Parathyroid adenoma (tissue), 2 donors: ENCODE measurements at regions not wholly inside any gene's neighbourhood (a gene's known extent, or its start where the extent isn't known, plus 50 kb on each side); places are given as distances from the start of the nearest gene placed in this dataset.

ENCODE experiments used
- H2AFZ ChIP-seq: fragments of 300-600 bp; sonication (generic); one replicate; pipeline ENCODE4 v1.7.0; 2017; ENCODE audit warnings: antibody characterized with exemption, mild to moderate bottlenecking
- H3K27ac ChIP-seq: fragments of 300-600 bp; sonication (generic); one replicate; pipeline ENCODE4 v1.7.0; 2017
- H3K27me3 ChIP-seq: fragments of 300-600 bp; sonication (generic); one replicate; pipeline ENCODE4 v1.7.0; 2017; ENCODE audit warnings: low read length; ENCODE audit not compliant: control insufficient read depth, insufficient read depth
- H3K36me3 ChIP-seq: fragments of 300-600 bp; sonication (generic); one replicate; pipeline ENCODE4 v1.7.0; 2017; ENCODE audit warnings: low read length; ENCODE audit not compliant: control insufficient read depth, insufficient read depth
- H3K4me1 ChIP-seq: fragments of 300-600 bp; sonication (generic); one replicate; pipeline ENCODE4 v1.7.0; 2017; ENCODE audit warnings: control low read depth
- H3K4me2 ChIP-seq: fragments of 300-600 bp; sonication (generic); one replicate; pipeline ENCODE4 v1.7.0; 2017; ENCODE audit warnings: low read length
- H3K4me3 ChIP-seq: fragments of 300-600 bp; sonication (generic); one replicate; pipeline ENCODE4 v1.7.0; 2017; ENCODE audit warnings: low read depth, low read length
- H3K79me2 ChIP-seq: fragments of 300-600 bp; sonication (generic); one replicate; pipeline ENCODE4 v1.7.0; 2017; ENCODE audit warnings: control low read depth
- H3K9ac ChIP-seq: fragments of 300-600 bp; sonication (generic); one replicate; pipeline ENCODE4 v1.7.0; 2017; ENCODE audit warnings: mild to moderate bottlenecking
- H3K9me3 ChIP-seq: fragments of 300-600 bp; sonication (generic); one replicate; pipeline ENCODE4 v1.7.0; 2017; ENCODE audit warnings: low read length; ENCODE audit not compliant: control insufficient read depth
- CTCF ChIP-seq: fragments of 300-600 bp; sonication (generic); IDR thresholded peaks from one replicate; pipeline ENCODE4 v1.7.0; 2017; ENCODE audit warnings: antibody characterized with exemption, mild to moderate bottlenecking
- donor health status: primary hyperparathyroidism.

GRCh38 chr2:120552800-120553481 is 182.7 kb upstream of the GLI2 start:
- Histone ChIP-seq H2AFZ (peak overlapping the region; percentile 10), H3K4me2 (peak overlapping the region; percentile 20), H3K27ac (peak overlapping the region; percentile 36), H3K4me3 (no peak overlapping the region), H3K79me2 (no peaks in the 10 kb centered on the region), H3K9me3 (no peaks in the 10 kb centered on the region), H3K9ac (no peak overlapping the region), H3K36me3 (no peaks in the 10 kb centered on the region), H3K27me3 (no peaks in the 10 kb centered on the region), H3K4me1 (peaks cover 8% of the 10 kb centered on the region)
- peak; percentile 82 for TF ChIP-seq CTCF

- Histone ChIP-seq H3K36me3 (no peaks in the 10 kb centered on the region), H3K9ac (no peak overlapping the region), H3K4me2 (no peak overlapping the region), H3K27ac (no peak overlapping the region), H3K9me3 (no peaks in the 10 kb centered on the region), H3K4me1 (peaks cover 8% of the 10 kb centered on the region), H3K79me2 (no peaks in the 10 kb centered on the region), H2AFZ (no peak overlapping the region), H3K27me3 (no peaks in the 10 kb centered on the region), H3K4me3 (no peak overlapping the region)
- TF ChIP-seq CTCF = no peak
Observed at GRCh38 chr2:120554625-120555032, 181.0 kb upstream of the GLI2 start.

GRCh38 chr2:120555092-120555491 is 180.6 kb upstream of the GLI2 start:
- no peak overlapping the region for H3K4me3 ChIP-seq
- no peak overlapping the region for H3K9ac ChIP-seq
- H2AFZ ChIP-seq = no peak overlapping the region
- no peak for TF ChIP-seq CTCF
- H3K27me3 ChIP-seq = no peaks in the 10 kb centered on the region
- H3K27ac ChIP-seq = no peak overlapping the region
- H3K4me1 ChIP-seq = peaks cover 8% of the 10 kb centered on the region
- no peaks in the 10 kb centered on the region for H3K79me2 ChIP-seq
- no peaks in the 10 kb centered on the region for H3K9me3 ChIP-seq
- H3K4me2 ChIP-seq = no peak overlapping the region
- no peaks in the 10 kb centered on the region for H3K36me3 ChIP-seq

GRCh38 chr2:120556911-120557310 is 178.8 kb upstream of the GLI2 start:
- no peaks in the 10 kb centered on the region for H3K36me3 ChIP-seq
- H3K9ac ChIP-seq = no peak overlapping the region
- H3K79me2 ChIP-seq = no peaks in the 10 kb centered on the region
- H3K4me1 ChIP-seq = peaks cover 8% of the 10 kb centered on the region
- no peaks in the 10 kb centered on the region for H3K9me3 ChIP-seq
- no peaks in the 10 kb centered on the region for H3K27me3 ChIP-seq
- no peak overlapping the region for H3K4me2 ChIP-seq
- no peak for TF ChIP-seq CTCF
- no peak overlapping the region for H2AFZ ChIP-seq
- H3K27ac ChIP-seq = no peak overlapping the region
- H3K4me3 ChIP-seq = no peak overlapping the region

GRCh38 chr2:120558847-120559246 is 176.8 kb upstream of the GLI2 start:
- no peaks in the 10 kb centered on the region for H3K27me3 ChIP-seq
- no peak overlapping the region for H2AFZ ChIP-seq
- H3K79me2 ChIP-seq = no peaks in the 10 kb centered on the region
- no peak overlapping the region for H3K4me3 ChIP-seq
- no peaks in the 10 kb centered on the region for H3K4me1 ChIP-seq
- no peak for TF ChIP-seq CTCF
- H3K9ac ChIP-seq = no peak overlapping the region
- H3K27ac ChIP-seq = no peak overlapping the region
- no peak overlapping the region for H3K4me2 ChIP-seq
- no peaks in the 10 kb centered on the region for H3K36me3 ChIP-seq
- H3K9me3 ChIP-seq = no peaks in the 10 kb centered on the region
